MM.1S (cell line): ENCODE measurements at regions not wholly inside any gene's neighbourhood (a gene's known extent, or its start where the extent isn't known, plus 50 kb on each side); places are given as distances from the start of the nearest gene placed in this dataset.

Experiments used
- CTCF ChIP-seq: fragments of 300-600 bp; sonication (generic); IDR thresholded peaks from 2 replicates; pipeline ENCODE4 v1.5.1; 2016; ENCODE audit warnings: antibody characterized with exemption, low read length, mixed read lengths
- EZH2 ChIP-seq: fragments of 300-600 bp; sonication (generic); optimal IDR thresholded peaks from 2 replicates; pipeline ENCODE3; 2017; ENCODE audit warnings: low read depth, mild to moderate bottlenecking, antibody characterized with exemption, low read length, mixed read lengths

GRCh38 chr12:75656648-75657047 lies 145.2 kb upstream of the KRR1 start:
- TF ChIP-seq CTCF (no peak), EZH2 (no peak)
